22Rv1 (cell line): ENCODE measurements at regions not wholly inside any gene's neighbourhood (a gene's known extent, or its start where the extent isn't known, plus 50 kb on each side); places are given as distances from the start of the nearest gene placed in this dataset.

Experiments used
- ZFX ChIP-seq: fragments of 450-650 bp; IDR thresholded peaks from 2 replicates; pipeline ENCODE4 v1.6.1; 2017; ENCODE audit warnings: antibody characterized with exemption, borderline replicate concordance
- TF ChIP-seq, protein P1 (sequence below): fragments of 450-650 bp; IDR thresholded peaks from 2 replicates; pipeline ENCODE4 v1.5.1; 2017; ENCODE audit warnings: mild to moderate bottlenecking

DNA sequence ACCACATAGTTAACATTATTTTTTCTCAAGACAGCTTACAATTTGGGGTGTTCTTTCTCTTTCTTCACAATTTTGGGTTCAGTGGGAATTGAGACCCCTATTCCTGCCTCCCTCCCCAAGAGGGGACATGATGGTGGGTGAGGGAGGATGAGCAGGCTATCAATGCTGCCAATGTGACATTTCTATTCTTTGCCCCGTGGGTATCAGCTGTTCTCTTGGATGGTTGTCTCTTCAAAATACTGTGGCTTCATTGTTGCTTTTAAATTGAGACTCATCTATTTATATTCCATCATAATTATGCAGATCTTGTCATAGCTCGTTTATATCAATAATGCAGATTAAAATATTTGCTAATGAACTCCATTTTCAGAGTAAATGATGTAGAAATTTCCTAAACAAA, 56.5 kb upstream of the ANO4 start:
- TF ChIP-seq, protein P1, sequence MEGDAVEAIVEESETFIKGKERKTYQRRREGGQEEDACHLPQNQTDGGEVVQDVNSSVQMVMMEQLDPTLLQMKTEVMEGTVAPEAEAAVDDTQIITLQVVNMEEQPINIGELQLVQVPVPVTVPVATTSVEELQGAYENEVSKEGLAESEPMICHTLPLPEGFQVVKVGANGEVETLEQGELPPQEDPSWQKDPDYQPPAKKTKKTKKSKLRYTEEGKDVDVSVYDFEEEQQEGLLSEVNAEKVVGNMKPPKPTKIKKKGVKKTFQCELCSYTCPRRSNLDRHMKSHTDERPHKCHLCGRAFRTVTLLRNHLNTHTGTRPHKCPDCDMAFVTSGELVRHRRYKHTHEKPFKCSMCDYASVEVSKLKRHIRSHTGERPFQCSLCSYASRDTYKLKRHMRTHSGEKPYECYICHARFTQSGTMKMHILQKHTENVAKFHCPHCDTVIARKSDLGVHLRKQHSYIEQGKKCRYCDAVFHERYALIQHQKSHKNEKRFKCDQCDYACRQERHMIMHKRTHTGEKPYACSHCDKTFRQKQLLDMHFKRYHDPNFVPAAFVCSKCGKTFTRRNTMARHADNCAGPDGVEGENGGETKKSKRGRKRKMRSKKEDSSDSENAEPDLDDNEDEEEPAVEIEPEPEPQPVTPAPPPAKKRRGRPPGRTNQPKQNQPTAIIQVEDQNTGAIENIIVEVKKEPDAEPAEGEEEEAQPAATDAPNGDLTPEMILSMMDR = no peak
- TF ChIP-seq ZFX = no peak
